CMK (cell line): ENCODE measurements at regions not wholly inside any gene's neighbourhood (a gene's known extent, or its start where the extent isn't known, plus 50 kb on each side); places are given as distances from the start of the nearest gene placed in this dataset.

Source experiments
- DNase-seq: peaks from one replicate; pipeline ENCODE4 v3.0.0-alpha.2; 2010; ENCODE audit warnings: low read depth

- no peak for DNase-seq
Observed at GRCh38 chr2:120976501-120977307, 241.0 kb downstream of the GLI2 start.

GRCh38 chr2:120977582-120978358 is 242.1 kb downstream of the GLI2 start:
- no peak for DNase-seq

DNA sequence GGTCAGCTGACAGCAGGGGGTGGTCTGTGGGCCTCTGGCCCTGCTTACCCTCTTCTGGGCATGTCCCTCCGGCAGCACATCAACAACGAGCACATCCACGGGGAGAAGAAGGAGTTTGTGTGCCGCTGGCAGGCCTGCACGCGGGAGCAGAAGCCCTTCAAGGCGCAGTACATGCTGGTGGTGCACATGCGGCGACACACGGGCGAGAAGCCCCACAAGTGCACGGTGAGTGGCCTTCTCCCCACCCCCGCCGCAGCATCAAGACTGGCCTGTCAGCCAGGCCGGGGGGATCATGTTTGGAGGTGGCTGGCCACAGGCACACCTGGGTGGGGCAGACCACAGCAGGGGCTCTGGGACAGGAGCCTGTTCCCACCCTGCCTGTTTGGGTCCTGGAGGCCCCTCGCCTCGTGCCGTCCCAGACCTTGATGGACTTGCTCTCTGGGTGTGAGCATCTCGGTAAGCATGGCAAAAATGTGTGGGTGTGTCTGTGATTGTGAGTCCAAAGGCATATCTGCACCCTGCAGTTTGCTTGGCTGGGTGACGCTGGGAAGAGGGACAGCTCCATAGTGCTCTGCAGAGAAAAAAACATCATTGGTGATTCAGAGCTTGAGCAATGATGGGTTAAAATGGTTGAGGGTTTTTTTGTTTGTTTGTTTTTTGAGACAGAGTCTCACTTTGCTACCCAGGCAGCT is 242.8 kb downstream of the GLI2 start:
- DNase-seq = no peak

DNA sequence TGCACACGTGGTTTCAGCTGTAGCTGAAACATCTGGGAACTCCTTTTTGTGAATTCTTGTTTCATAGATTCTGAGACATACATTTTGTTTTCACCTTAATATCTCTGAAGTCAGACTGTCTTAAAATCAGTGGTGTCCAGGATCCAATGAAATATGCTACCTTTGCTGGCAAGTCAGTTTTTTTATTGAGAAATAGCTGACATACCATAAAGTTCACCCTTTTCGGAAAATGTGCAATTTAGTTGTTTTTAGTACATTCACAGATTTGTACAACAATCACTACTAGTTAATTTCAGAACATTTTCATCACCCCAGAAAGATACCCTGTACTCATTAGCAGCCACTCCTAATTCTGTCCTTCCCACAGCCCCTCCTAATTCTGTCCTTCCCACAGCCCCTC is 243.7 kb downstream of the GLI2 start:
- no peak for DNase-seq

DNA sequence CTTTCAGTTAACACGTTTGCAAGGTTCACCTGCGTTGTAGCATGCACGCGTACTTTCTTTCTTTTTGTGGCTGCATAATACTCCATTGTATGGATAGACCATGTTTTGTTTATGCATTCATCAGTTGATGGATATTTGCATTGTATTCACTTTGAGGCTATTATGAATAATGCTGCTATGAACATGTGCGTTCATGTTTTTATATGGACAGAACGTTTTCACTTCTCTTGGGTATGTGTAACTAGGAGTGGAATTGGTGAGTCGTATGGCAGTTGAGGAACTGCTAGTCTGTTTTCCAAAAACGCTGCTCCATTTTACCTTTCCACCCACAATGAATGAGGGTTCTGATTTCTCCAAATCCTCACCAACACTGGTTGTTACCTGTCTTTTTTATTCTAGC is 244.3 kb downstream of the GLI2 start:
- DNase-seq = no peak

GRCh38 chr2:120981443-120981842 is 245.8 kb downstream of the GLI2 start:
- no peak for DNase-seq

DNA sequence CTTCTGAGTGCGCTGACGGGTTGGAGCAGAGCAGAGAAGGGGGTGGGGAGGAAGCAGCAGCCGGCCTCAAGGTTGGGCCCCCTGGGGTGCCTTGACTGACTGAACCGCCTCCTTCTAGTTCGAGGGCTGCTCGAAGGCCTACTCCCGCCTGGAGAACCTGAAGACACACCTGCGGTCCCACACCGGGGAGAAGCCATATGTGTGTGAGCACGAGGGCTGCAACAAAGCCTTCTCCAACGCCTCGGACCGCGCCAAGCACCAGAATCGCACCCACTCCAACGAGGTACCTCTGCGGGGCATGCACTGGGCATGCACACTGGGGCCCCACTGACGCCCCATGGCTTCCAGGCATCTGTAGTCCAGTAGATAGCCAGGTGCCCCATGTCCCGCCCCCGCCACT is 246.9 kb downstream of the GLI2 start:
- DNase-seq = no peak

GRCh38 chr2:120983344-120983743 is 247.7 kb downstream of the GLI2 start:
- DNase-seq = no peak

- no peak for DNase-seq
Observed at GRCh38 chr2:120984046-120984445, 248.4 kb downstream of the GLI2 start.

DNA sequence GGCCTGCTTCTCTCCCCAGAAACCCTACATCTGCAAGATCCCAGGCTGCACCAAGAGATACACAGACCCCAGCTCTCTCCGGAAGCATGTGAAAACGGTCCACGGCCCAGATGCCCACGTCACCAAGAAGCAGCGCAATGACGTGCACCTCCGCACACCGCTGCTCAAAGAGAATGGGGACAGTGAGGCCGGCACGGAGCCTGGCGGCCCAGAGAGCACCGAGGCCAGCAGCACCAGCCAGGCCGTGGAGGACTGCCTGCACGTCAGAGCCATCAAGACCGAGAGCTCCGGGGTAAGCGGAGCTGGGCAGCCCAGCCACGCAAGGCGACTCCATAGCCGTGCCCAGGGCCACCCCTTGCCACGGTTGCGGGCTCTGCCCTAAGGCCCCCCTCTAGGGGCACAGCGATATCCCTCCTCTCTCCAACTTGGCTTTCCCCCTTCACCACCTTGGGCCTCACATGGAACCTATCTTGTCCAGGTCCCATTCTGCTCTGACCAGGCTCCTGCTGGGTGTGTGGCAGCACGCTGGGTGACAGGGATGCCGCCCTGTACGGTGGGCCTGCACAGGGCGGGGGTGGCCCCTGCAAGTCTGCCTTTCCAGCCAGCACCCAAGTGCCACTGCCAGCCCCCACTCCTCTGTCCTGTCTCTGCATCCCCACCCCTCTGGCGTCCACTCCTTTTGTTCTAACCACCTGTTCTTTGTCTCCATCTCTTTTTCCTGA is 248.9 kb downstream of the GLI2 start:
- no peak for DNase-seq

DNA sequence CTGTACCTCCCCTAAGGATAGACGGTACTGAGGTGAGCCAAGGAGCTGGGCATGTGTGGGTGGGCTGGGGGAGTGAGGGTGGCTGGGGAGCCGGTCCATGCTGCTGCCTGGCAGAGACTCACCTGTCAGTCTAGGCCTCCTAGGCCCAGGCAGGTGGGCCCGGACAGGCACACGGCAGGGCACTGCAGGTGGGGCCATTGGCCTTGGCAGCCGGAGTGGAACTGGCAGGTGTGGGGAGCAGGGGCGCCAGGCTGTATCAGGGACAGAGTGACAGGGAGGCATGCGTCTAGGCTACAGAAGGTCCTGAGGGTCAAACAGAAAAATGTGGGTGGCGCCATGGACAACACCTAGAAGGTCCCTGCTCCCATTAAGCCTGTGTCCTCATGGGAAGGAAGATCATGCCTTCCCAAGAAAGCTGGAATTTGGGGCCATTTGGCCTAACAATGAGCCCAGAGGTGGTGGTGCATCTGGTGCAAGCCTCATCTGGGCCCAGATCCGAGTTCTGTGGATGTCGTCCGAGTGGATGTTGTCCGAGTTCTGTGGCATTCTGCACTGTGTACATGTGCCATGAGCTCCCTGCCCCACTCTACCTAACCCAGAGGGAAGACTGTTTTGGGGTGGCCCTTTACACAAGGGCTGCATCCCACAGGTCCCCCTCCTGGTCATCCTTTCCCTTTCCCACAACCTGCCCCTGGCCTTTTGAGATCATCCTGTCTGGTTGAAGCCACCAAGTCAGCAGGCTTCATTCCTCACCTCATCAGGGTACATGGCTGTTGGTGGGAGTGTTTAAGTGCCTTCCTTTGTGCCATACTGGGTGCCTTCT is 249.7 kb downstream of the GLI2 start:
- no peak for DNase-seq

DNA sequence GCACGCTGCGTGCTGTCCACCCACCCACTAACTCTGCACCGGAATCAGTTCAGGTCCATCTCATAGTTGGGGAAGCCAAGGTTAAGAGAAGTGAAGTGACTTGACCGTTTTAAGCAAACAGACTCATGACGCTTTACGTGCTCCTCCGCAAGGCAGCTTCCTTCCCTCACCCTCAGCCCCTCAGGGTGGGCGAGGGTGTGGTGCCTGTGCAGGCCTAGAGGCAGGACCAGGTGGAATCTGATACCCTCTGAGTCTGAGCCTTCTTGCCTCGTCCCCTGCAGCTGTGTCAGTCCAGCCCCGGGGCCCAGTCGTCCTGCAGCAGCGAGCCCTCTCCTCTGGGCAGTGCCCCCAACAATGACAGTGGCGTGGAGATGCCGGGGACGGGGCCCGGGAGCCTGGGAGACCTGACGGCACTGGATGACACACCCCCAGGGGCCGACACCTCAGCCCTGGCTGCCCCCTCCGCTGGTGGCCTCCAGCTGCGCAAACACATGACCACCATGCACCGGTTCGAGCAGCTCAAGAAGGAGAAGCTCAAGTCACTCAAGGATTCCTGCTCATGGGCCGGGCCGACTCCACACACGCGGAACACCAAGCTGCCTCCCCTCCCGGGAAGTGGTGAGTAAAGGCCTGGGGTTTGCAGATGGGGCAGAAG is 250.5 kb downstream of the GLI2 start:
- DNase-seq = no peak

DNA sequence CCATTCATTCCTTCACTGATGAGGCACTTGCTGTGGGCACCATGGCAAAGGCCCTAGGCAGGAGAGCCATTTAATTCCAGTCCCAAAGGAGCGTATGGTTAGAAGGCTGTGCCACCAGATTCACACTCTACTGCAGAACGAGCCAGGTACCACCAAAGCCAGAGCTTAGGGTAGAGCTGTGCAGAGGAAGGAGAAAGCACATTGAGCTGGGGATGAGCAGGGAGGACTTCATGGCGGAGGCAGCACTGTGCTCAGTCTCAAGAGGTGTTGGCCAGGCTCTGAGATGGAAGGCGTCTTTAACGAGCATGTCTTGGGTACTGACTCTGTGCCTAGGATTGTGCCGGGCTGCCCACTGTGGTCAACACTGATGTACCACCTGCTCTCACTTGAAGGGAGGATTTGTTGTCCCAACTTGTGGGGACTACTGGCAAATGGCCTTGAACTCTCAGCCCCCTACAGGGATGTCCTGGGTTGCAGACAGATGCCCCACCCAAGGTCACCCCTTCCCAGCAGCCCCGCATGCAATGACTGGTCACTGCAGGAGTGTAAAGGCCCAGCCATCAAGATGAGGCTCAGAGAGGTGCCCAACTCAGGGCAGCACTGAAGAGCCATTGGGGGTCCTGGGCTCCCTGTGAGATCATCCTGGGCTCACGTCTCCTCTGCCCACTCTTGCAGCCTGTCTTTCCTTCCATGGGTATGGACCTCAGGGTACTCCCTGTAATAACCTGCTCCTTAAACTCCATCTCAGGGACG is 251.4 kb downstream of the GLI2 start:
- no peak for DNase-seq

GRCh38 chr2:120988051-120988699 is 252.5 kb downstream of the GLI2 start:
- DNase-seq = no peak

- no peak for DNase-seq
Observed at GRCh38 chr2:120988700-120989511, 253.2 kb downstream of the GLI2 start.

DNA sequence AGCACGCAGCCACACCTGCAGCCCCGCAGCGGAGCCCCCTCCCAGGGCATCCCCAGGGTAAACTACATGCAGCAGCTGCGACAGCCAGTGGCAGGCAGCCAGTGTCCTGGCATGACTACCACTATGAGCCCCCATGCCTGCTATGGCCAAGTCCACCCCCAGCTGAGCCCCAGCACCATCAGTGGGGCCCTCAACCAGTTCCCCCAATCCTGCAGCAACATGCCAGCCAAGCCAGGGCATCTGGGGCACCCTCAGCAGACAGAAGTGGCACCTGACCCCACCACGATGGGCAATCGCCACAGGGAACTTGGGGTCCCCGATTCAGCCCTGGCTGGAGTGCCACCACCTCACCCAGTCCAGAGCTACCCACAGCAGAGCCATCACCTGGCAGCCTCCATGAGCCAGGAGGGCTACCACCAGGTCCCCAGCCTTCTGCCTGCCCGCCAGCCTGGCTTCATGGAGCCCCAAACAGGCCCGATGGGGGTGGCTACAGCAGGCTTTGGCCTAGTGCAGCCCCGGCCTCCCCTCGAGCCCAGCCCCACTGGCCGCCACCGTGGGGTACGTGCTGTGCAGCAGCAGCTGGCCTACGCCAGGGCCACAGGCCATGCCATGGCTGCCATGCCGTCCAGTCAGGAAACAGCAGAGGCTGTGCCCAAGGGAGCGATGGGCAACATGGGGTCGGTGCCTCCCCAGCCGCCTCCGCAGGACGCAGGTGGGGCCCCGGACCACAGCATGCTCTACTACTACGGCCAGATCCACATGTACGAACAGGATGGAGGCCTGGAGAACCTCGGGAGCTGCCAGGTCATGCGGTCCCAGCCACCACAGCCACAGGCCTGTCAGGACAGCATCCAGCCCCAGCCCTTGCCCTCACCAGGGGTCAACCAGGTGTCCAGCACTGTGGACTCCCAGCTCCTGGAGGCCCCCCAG is 254.1 kb downstream of the GLI2 start:
- no peak for DNase-seq

DNA sequence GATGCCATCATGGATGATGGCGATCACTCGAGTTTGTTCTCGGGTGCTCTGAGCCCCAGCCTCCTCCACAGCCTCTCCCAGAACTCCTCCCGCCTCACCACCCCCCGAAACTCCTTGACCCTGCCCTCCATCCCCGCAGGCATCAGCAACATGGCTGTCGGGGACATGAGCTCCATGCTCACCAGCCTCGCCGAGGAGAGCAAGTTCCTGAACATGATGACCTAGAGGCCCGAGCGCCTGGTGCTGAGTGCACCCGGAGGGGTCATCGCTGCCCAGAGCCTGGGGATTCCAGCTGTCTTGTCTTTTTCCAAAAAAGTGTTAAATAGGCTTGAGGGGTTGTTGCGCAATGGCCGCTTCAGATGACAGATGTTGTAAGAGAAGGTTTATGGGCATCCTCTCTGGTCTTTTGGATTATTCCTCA is 254.8 kb downstream of the GLI2 start:
- no peak for DNase-seq

DNA sequence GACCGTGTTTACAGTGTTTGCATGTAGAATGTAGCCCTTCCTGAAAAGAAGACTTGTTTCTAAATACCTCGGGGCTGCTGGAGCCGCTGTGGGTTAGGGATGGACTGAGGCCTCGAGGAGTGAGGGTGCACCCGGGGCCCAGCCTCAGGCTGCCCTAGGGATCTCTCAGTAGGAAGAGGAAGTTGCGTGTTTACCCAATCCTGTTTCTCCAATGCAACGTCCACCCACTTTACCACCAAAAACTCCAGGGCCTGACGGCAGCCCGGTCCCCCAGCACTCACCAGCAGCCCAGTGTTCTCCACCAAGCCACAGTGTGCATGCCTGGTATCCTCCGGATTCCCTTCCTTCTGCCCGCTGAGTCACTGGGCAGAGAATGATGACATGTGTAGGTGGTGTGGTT is 255.8 kb downstream of the GLI2 start:
- DNase-seq = no peak
